Hepatic stellate cell (primary cell): ENCODE measurements at regions not wholly inside any gene's neighbourhood (a gene's known extent, or its start where the extent isn't known, plus 50 kb on each side); places are given as distances from the start of the nearest gene placed in this dataset.
"Not testable (repeated sequence)": the region's sequence is repeated elsewhere in the genome, so short reads cannot be mapped to it uniquely, and the experiment has no call there.

Experiments used
- DNase-seq: peaks from one replicate; pipeline ENCODE4 v3.0.0; 2011; ENCODE audit warnings: low spot score

GRCh38 chr10:29828440-29828894 lies 193.7 kb upstream of the SVIL start:
- no peak for DNase-seq

DNA sequence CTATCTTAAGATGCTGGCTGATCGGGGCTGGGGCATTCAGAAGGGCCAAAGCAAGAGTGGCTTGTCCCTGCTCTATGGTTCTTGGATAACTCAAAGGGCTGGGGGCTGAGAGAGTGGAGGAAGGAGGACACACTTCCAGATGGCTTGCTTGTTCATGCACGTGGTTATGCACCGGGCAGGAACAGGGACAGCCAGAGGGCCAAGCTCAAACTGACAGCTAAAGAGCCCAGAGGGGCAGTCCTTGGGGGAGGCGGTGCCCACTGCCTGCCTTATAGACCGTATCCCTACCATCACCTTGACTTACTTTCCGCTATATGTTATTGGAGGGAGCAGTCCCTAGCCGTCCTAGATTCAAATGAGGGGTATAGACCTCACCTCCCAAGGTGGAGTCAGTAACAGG lies 192.7 kb upstream of the SVIL start:
- DNase-seq: no peak

DNA sequence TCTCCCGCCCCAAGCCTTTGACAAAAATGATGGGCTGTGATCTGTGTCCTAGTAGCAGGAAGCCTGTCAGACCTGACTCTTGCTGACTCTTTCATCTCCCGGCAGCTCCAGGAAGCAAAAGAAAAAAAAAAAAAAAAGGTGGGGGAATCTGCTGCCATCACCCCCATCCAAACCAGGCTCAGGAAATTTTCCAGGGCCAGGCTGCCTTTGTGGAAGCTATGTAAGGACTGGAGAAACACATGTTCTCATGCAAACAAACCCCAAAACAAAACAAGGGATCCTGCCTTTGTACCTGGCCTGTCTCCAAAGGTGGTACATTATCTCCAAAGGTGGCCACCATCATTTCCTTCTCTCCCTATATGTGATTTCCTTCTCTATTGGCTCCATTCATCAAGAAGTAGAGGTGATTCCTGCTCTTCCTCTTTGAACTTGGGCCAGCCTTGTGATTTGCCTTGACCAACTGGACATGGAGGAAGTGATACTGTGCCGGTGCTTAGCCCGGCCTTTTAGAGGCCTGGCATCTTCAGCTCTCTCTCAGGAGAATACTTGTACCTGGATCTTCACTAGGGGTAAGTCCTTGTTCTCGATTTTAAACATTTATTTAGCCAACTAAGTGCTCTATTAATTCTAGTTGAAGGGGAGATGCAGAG lies 192.2 kb upstream of the SVIL start:
- DNase-seq: no peak

- DNase-seq: no peak
These were observed 191.4 kb upstream of the SVIL start for GRCh38 chr10:29826221-29826620.

DNA sequence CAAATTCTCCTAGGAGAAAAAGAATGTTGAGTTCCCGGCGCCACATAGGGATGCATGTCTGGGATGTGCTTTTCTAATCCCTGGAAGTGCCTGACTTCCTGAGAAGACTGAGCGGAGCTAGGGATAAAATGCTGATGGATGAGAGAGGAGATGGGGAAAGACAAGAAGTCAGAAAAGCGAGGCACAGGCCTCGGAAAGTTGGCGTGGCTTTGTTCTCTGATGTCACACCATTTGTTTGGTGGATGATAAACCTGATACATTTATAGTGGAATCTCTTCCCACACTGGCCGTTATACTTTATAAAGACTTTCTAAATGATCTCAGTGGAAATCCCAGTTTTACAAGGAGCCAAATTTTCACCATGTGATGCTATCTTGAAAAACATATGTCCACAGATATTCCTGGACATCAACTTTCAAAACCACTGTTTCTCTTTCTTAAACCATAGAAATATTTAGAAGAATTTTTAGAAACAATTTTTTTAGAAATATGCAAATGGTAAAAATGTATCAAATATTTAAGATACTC lies 188.8 kb upstream of the SVIL start:
- no peak for DNase-seq

- DNase-seq: no peak
These were observed 186.2 kb upstream of the SVIL start for GRCh38 chr10:29820890-29821461.

GRCh38 chr10:29816801-29817558 lies 182.2 kb upstream of the SVIL start:
- no peak for DNase-seq

GRCh38 chr10:29815572-29815971 lies 180.8 kb upstream of the SVIL start:
- no peak for DNase-seq

GRCh38 chr10:29811751-29812427 lies 177.1 kb upstream of the SVIL start:
- peak; percentile 68 for DNase-seq

DNA sequence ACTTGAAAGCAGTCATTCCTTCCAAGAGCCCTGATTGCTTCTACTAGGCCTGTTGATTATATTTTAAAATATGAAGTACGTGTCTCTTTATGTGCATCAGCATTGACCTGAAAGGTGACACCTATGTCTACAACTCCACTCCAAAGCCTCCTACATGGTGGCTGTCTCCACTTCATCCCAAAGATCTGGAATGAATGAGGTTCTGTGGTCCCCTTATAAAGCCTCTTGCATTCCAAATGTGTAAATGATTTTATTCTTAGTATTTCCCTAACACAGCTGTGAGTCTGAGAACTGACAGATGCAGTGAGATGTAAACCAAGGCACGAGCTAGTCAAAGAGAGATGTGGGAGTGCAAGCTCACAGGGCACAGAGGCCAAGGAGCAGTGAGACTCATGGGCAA lies 176.0 kb upstream of the SVIL start:
- no peak for DNase-seq

GRCh38 chr10:29810231-29810630 lies 175.5 kb upstream of the SVIL start:
- DNase-seq: not testable (repeated sequence)

GRCh38 chr10:29809383-29809782 lies 174.6 kb upstream of the SVIL start:
- no peak for DNase-seq

GRCh38 chr10:29807163-29807806 lies 172.5 kb upstream of the SVIL start:
- peak; percentile 16 for DNase-seq

GRCh38 chr10:29806350-29806788 lies 171.6 kb upstream of the SVIL start:
- no peak for DNase-seq

- no peak for DNase-seq
These were observed 170.5 kb upstream of the SVIL start for GRCh38 chr10:29805134-29805723.

DNA sequence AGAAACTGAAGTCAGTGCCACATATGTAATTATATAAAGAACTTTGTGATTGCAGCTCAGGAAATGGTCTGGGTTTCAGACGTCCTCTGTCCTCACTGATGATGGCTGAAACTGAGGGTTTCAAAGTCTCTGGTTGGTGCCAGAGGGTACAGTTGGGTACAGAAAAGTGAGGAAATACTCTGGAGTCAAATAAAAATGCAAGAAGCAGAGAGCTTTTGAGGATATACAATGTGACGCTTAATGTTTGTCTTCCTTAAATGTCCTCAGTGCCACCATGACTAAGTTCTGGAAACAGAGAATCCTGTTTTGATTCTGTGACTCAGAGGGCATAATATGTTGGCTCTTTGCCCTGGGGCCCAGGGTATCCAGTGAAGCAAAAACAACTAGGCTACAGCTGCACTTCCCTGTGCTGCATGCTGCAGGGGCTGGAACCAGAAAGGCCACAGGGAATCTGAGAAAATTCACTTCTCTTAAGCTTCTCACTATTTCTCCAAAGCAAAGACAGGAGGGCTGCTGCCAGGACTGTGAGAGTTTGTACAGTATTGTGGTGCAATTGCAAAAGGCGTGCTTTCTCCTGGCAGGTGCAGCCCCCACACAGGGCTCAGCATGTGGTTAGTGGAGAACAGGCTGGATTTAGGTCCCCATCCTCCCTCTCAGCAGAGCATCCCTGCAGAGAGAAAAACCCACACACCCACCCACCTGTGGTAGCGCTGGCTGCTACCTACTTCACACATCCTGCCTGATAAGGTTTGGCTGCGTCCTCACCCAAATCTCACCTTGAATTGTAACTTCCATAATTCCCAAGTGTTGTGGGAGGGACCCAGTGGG lies 169.5 kb upstream of the SVIL start:
- peak; percentile 79 for DNase-seq

DNA sequence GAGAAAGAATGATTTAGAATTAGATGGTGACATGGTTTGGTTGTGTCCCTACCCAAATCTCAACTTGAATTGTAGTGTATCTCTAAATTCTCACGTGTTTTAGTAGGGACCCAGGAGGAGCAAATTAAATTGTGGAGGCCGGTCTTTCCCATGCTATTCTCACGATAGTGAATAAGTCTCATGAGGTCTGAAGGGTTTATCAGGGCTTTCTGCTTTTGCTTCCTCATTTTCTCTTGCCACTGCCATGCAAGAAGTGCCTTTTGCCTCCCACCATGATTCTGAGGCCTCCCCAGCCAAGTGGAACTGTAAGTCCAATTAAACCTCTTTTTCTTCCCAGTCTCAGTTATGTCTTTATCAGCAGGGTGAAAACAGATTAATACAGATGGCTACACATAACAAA lies 167.4 kb upstream of the SVIL start:
- no peak for DNase-seq

DNA sequence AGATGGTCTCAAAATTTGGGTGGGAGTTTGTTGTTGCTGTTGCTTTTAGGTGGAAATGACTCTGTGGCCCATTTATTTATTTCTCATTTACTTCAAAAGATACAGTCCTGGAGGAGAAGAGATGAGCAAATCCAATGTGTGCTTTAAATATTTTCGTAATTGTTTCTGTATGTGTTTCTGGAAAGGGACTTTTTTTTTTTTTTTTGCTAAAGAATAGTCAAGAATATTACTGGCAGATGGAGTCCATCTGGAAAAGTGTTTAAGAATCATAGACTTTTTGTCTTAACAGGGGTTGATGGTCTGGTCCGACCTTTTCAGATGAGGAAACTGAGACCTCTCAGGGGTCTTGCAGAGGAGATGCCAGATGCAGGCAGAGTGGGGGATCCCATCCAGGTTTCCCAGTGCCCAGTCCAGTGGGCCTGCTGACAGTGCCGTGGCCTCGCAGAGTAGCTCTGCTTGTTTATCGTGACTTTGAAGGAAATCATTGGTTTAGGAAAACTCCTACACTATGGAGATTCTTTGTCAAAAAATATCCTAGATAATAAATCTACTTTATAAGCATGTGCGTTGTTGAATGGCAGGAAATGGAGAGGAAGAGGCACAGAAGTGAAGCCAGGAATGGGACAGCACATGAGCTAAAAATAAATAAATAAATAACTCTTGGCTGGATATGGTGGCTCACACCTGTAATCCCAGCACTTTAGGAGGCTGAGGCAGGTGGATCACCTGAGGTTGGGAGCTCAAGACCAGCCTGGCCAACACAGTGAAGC lies 164.3 kb upstream of the SVIL start:
- DNase-seq: no peak

- no peak for DNase-seq
These were observed 162.8 kb upstream of the SVIL start for GRCh38 chr10:29797616-29798015.

DNA sequence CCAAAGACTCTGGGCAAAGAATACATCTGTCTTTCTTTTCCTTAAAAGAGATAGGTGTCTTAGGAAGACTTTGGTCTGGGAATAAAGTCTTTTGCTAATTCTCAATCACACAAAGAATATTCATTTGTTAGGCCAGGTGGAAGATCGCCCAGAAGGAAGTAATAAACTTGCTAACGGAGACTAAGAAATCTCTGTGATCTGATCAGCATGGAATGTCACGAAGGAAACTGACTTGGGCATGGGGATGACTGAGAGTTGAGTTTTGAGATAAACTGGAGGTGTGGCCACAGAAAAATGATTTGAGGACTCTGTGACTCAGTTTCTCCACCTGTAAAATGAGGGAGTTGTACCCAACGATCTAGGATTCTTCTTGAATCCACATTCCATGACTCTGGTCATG lies 161.1 kb upstream of the SVIL start:
- no peak for DNase-seq
